C4-2B (cell line): ENCODE measurements at regions not wholly inside any gene's neighbourhood (a gene's known extent, or its start where the extent isn't known, plus 50 kb on each side); places are given as distances from the start of the nearest gene placed in this dataset.

Experiments used
- CTCF ChIP-seq: fragments of 450-650 bp; conservative IDR thresholded peaks from 2 replicates; pipeline ENCODE4 v1.5.1; 2017; ENCODE audit warnings: mild to moderate bottlenecking
- ZFX ChIP-seq: fragments of 450-650 bp; IDR thresholded peaks from 2 replicates; pipeline ENCODE4 v1.6.1; 2017

DNA sequence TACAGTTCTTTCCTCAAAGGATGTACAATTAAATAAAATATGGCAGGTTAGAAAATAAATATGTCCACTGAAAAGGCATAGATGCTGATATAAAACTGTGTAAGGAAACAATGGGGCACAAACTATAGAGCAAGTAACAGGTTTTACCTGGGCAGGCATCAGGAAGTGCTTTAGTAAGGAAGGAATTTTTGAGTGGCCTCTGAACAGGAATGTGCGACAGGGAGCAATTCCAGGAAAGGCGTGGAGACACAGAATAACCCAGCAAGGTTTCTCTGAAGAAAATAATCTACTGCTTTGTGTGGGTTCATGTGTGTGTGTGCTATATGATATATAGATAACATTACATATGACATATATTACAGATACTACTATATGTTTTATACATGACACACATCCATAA is 128.4 kb downstream of the RGS21 start:
- no peak for TF ChIP-seq CTCF
- TF ChIP-seq ZFX, result no peak
